PC-3 (cell line): ENCODE measurements at regions not wholly inside any gene's neighbourhood (a gene's known extent, or its start where the extent isn't known, plus 50 kb on each side); places are given as distances from the start of the nearest gene placed in this dataset.

ENCODE experiments used
- CTCF ChIP-seq: fragments of 300-600 bp; sonication (generic); conservative IDR thresholded peaks from 2 replicates; pipeline ENCODE4 v1.5.1; 2017; ENCODE audit warnings: antibody characterized with exemption, low read depth, mild to moderate bottlenecking, low read length
- EZH2 ChIP-seq: fragments of 300-600 bp; sonication (generic); IDR thresholded peaks from one replicate; pipeline ENCODE4 v1.6.1; 2017; ENCODE audit warnings: antibody characterized with exemption, mild to moderate bottlenecking, low read length; ENCODE audit not compliant: unreplicated experiment
- EZH2phosphoT487 ChIP-seq: fragments of 300-600 bp; sonication (generic); IDR thresholded peaks from 2 replicates; pipeline ENCODE4 v1.6.1; 2018; ENCODE audit warnings: mild to moderate bottlenecking, antibody characterized with exemption, low read length, borderline replicate concordance

DNA sequence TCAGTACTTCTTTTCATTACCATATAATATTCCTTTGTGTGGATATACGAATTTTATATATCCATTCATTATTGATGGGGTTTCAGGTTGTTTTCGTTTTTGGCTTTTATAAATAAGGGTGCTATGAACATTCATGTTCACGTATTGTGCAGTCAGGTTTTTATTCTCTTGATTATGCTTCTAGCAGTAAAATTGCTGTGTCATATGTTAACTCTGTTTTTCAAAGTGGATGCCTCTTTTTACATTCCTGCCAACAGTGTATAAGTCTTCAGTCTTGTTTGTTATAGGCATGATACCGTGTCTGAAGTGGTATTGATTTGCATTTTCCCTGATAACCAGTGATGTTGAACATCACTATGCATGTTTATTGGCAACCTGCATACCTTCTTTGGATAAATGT is 127.1 kb upstream of the CNTNAP2 start:
- no peak for TF ChIP-seq CTCF
- TF ChIP-seq EZH2: no peak
- no peak for TF ChIP-seq EZH2phosphoT487
